ENCODE measurements at regions not wholly inside any gene's neighbourhood (a gene's known extent, or its start where the extent isn't known, plus 50 kb on each side); places are given as distances from the start of the nearest gene placed in this dataset.

- POLR2A ChIA-PET, result no interaction called here
These were observed 440.3 kb upstream of the CRIM1 start for GRCh38 chr2:35915261-35915660.

GRCh38 chr2:35891936-35892335 is 463.6 kb upstream of the CRIM1 start:
- peak overlapping the region; percentile 63 for H3K27ac Mint-ChIP-seq
- H3K27me3 Mint-ChIP-seq, result peaks cover 4% of the 10 kb centered on the region
- H3K4me3 Mint-ChIP-seq, result peak overlapping the region; percentile 74
- H3K9me3 Mint-ChIP-seq, result peaks cover 4% of the 10 kb centered on the region
- H3K36me3 Mint-ChIP-seq, result peaks cover 3% of the 10 kb centered on the region
- no peak for ATAC-seq (ENCODE audit: low read depth)
- DNase-seq, result no peak
- H3K4me1 Mint-ChIP-seq, result peaks cover 8% of the 10 kb centered on the region
- POLR2A ChIA-PET, result no interaction called here

More at GRCh38 chr2:35915261-35915660, 440.3 kb upstream of the CRIM1 start:
- Mint-ChIP-seq H3K9me3 (no peaks in the 10 kb centered on the region), H3K36me3 (no peaks in the 10 kb centered on the region), H3K27me3 (peaks cover 8% of the 10 kb centered on the region), H3K4me3 (no peak overlapping the region), H3K4me1 (no peaks in the 10 kb centered on the region), H3K27ac (no peak overlapping the region)
- ATAC-seq (ENCODE audit: low read depth), result no peak
- DNase-seq, result no peak

GRCh38 chr2:35891528-35891927 is 464.1 kb upstream of the CRIM1 start:
- no peak for ATAC-seq (ENCODE audit: low read depth)
- no peak overlapping the region for H3K27ac Mint-ChIP-seq
- H3K36me3 Mint-ChIP-seq, result peaks cover 3% of the 10 kb centered on the region
- peaks cover 8% of the 10 kb centered on the region for H3K4me1 Mint-ChIP-seq
- POLR2A ChIA-PET, result no interaction called here
- H3K9me3 Mint-ChIP-seq, result peaks cover 4% of the 10 kb centered on the region
- no peak for DNase-seq
- H3K27me3 Mint-ChIP-seq, result peaks cover 4% of the 10 kb centered on the region
- peak overlapping the region; percentile 4 for H3K4me3 Mint-ChIP-seq

- POLR2A ChIA-PET, result no interaction called here
- peaks cover 7% of the 10 kb centered on the region for H3K4me1 Mint-ChIP-seq
- peaks cover 4% of the 10 kb centered on the region for H3K27me3 Mint-ChIP-seq
- no peaks in the 10 kb centered on the region for H3K9me3 Mint-ChIP-seq
- DNase-seq (no peak), ATAC-seq (ENCODE audit: low read depth) (no peak)
- peaks cover 3% of the 10 kb centered on the region for H3K36me3 Mint-ChIP-seq
- H3K27ac Mint-ChIP-seq, result no peak overlapping the region
- H3K4me3 Mint-ChIP-seq, result no peak overlapping the region
These were observed 468.4 kb upstream of the CRIM1 start for GRCh38 chr2:35887146-35887545.

GRCh38 chr2:35873921-35874320 is 481.7 kb upstream of the CRIM1 start:
- H3K36me3 Mint-ChIP-seq, result no peaks in the 10 kb centered on the region
- POLR2A ChIA-PET, result no interaction called here
- no peak overlapping the region for H3K27ac Mint-ChIP-seq
- H3K4me1 Mint-ChIP-seq, result no peaks in the 10 kb centered on the region
- H3K4me3 Mint-ChIP-seq, result no peak overlapping the region
- H3K27me3 Mint-ChIP-seq, result peaks cover 5% of the 10 kb centered on the region
- no peak for ATAC-seq (ENCODE audit: low read depth)
- DNase-seq, result no peak
- H3K9me3 Mint-ChIP-seq, result no peaks in the 10 kb centered on the region

- ATAC-seq (ENCODE audit: low read depth), result no peak
- Mint-ChIP-seq H3K4me1 (no peaks in the 10 kb centered on the region), H3K4me3 (no peak overlapping the region), H3K9me3 (no peaks in the 10 kb centered on the region), H3K27me3 (peaks cover 10% of the 10 kb centered on the region), H3K36me3 (no peaks in the 10 kb centered on the region), H3K27ac (no peak overlapping the region)
- DNase-seq, result no peak
- POLR2A ChIA-PET, result no interaction called here
These were observed 483.9 kb upstream of the CRIM1 start for GRCh38 chr2:35871672-35872071.

GRCh38 chr2:35870713-35871112 is 484.9 kb upstream of the CRIM1 start:
- DNase-seq (no peak), ATAC-seq (ENCODE audit: low read depth) (no peak)
- no peak overlapping the region for H3K27ac Mint-ChIP-seq
- H3K4me3 Mint-ChIP-seq, result no peak overlapping the region
- H3K27me3 Mint-ChIP-seq, result peaks cover 10% of the 10 kb centered on the region
- no peaks in the 10 kb centered on the region for H3K4me1 Mint-ChIP-seq
- H3K36me3 Mint-ChIP-seq, result no peaks in the 10 kb centered on the region
- POLR2A ChIA-PET, result no interaction called here
- H3K9me3 Mint-ChIP-seq, result no peaks in the 10 kb centered on the region

- peaks cover 8% of the 10 kb centered on the region for H3K27me3 Mint-ChIP-seq
- POLR2A ChIA-PET, result no interaction called here
- no peaks in the 10 kb centered on the region for H3K36me3 Mint-ChIP-seq
- H3K4me1 Mint-ChIP-seq, result no peaks in the 10 kb centered on the region
- ATAC-seq (ENCODE audit: low read depth), result no peak
- H3K27ac Mint-ChIP-seq, result no peak overlapping the region
- no peak overlapping the region for H3K4me3 Mint-ChIP-seq
- DNase-seq, result no peak
- no peaks in the 10 kb centered on the region for H3K9me3 Mint-ChIP-seq
These were observed 491.4 kb upstream of the CRIM1 start for GRCh38 chr2:35864141-35864540.

GRCh38 chr2:35858216-35858615 is 497.4 kb upstream of the CRIM1 start:
- Mint-ChIP-seq H3K9me3 (no peaks in the 10 kb centered on the region), H3K27ac (no peak overlapping the region), H3K27me3 (peaks cover 2% of the 10 kb centered on the region), H3K36me3 (no peaks in the 10 kb centered on the region), H3K4me1 (no peaks in the 10 kb centered on the region), H3K4me3 (no peak overlapping the region)
- POLR2A ChIA-PET, result no interaction called here
- DNase-seq (no peak), ATAC-seq (ENCODE audit: low read depth) (no peak)

GRCh38 chr2:35857498-35857897 is 498.1 kb upstream of the CRIM1 start:
- no peaks in the 10 kb centered on the region for H3K9me3 Mint-ChIP-seq
- DNase-seq, result no peak
- POLR2A ChIA-PET, result no interaction called here
- H3K4me1 Mint-ChIP-seq, result no peaks in the 10 kb centered on the region
- ATAC-seq (ENCODE audit: low read depth), result no peak
- no peak overlapping the region for H3K4me3 Mint-ChIP-seq
- no peaks in the 10 kb centered on the region for H3K36me3 Mint-ChIP-seq
- H3K27ac Mint-ChIP-seq, result no peak overlapping the region
- peaks cover 2% of the 10 kb centered on the region for H3K27me3 Mint-ChIP-seq

- no peak overlapping the region for H3K27ac Mint-ChIP-seq
- ATAC-seq (ENCODE audit: low read depth) (no peak), DNase-seq (no peak)
- no peaks in the 10 kb centered on the region for H3K36me3 Mint-ChIP-seq
- POLR2A ChIA-PET, result no interaction called here
- H3K4me1 Mint-ChIP-seq, result no peaks in the 10 kb centered on the region
- no peaks in the 10 kb centered on the region for H3K27me3 Mint-ChIP-seq
- H3K9me3 Mint-ChIP-seq, result no peaks in the 10 kb centered on the region
- no peak overlapping the region for H3K4me3 Mint-ChIP-seq
These were observed 524.2 kb upstream of the CRIM1 start for GRCh38 chr2:35831385-35831784.

GRCh38 chr2:35830833-35831232 is 524.7 kb upstream of the CRIM1 start:
- no peak for DNase-seq
- Mint-ChIP-seq H3K4me3 (no peak overlapping the region), H3K4me1 (no peaks in the 10 kb centered on the region), H3K9me3 (no peaks in the 10 kb centered on the region), H3K27ac (no peak overlapping the region), H3K36me3 (no peaks in the 10 kb centered on the region), H3K27me3 (no peaks in the 10 kb centered on the region)
- POLR2A ChIA-PET, result no interaction called here
- no peak for ATAC-seq (ENCODE audit: low read depth)

- Mint-ChIP-seq H3K36me3 (no peaks in the 10 kb centered on the region), H3K9me3 (no peaks in the 10 kb centered on the region), H3K27me3 (peaks cover 2% of the 10 kb centered on the region), H3K27ac (no peak overlapping the region), H3K4me1 (no peaks in the 10 kb centered on the region), H3K4me3 (no peak overlapping the region)
- POLR2A ChIA-PET, result no interaction called here
- DNase-seq (no peak), ATAC-seq (ENCODE audit: low read depth) (no peak)
These were observed 528.5 kb upstream of the CRIM1 start for GRCh38 chr2:35827086-35827485.

- ATAC-seq (ENCODE audit: low read depth) (no peak), DNase-seq (no peak)
- POLR2A ChIA-PET, result no interaction called here
- H3K4me1 Mint-ChIP-seq, result no peaks in the 10 kb centered on the region
- H3K4me3 Mint-ChIP-seq, result no peak overlapping the region
- no peak overlapping the region for H3K27ac Mint-ChIP-seq
- H3K9me3 Mint-ChIP-seq, result no peaks in the 10 kb centered on the region
- H3K27me3 Mint-ChIP-seq, result peaks cover 2% of the 10 kb centered on the region
- H3K36me3 Mint-ChIP-seq, result no peaks in the 10 kb centered on the region
These were observed 532.9 kb upstream of the CRIM1 start for GRCh38 chr2:35822716-35823115.

- no peak for ATAC-seq (ENCODE audit: low read depth)
- Mint-ChIP-seq H3K27me3 (peaks cover 2% of the 10 kb centered on the region), H3K4me3 (no peak overlapping the region), H3K4me1 (no peaks in the 10 kb centered on the region), H3K9me3 (no peaks in the 10 kb centered on the region), H3K36me3 (no peaks in the 10 kb centered on the region), H3K27ac (no peak overlapping the region)
- no peak for DNase-seq
- POLR2A ChIA-PET, result no interaction called here
These were observed 533.9 kb upstream of the CRIM1 start for GRCh38 chr2:35821675-35822074.

Measured in activated naive CD8-positive, alpha-beta T cell treated with anti-CD3 and anti-CD28 coated beads, Interleukin-2, amount 10 ng/mL, durations not matched to agents 7 days and 5 days (primary cell).